Activated CD8-positive, alpha-beta memory T cell treated with anti-CD3 and anti-CD28 coated beads, Interleukin-2, amount 50 U/mL, for 24 hours (primary cell): ENCODE measurements at regions not wholly inside any gene's neighbourhood (a gene's known extent, or its start where the extent isn't known, plus 50 kb on each side); places are given as distances from the start of the nearest gene placed in this dataset.
"Not testable (repeated sequence)": the region's sequence is repeated elsewhere in the genome, so short reads cannot be mapped to it uniquely, and the experiment has no call there.

Experiments used
- DNase-seq: peaks from one replicate; pipeline ENCODE4 v3.0.0-alpha.2; 2020; ENCODE audit errors: extremely low read depth

DNA sequence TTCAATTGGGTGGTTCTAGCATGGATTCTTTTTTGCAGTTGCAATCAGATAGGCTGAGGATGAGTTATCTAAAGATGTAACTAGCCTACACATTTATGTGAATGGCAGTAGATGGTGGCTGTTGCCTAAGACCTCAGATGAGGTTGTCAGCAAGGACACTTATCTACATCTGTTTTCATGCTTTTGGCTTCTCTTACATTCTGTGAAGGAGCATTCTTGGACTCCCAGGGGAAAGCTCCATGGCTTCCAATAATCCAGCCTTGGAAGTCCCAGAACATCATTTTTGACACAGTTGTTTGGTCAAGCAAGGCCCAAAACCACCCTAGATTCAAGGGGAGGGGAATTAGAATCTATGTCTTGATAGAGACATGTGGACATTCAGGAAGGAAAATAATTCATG, 332.2 kb upstream of the RBMS3 start:
- no peak for DNase-seq

DNA sequence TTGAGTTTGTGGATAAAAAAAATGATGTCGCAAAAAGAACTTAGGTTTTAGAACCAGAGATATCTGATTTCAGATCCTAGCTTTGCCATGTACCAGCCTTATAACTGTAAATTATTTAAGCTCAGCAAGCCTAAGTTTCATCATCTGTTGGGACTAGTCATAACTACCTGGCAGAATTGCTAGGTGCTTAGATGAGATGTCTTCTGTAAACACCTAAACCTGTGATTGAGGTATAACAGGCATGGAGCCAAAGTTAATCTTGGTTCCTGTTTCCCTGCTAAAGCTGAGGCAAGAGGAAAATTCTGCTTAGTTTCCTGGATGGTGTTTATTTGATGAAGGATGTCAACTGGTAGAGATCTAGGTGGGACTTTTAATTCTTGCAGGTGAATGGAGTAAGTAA, 331.3 kb upstream of the RBMS3 start:
- no peak for DNase-seq

DNA sequence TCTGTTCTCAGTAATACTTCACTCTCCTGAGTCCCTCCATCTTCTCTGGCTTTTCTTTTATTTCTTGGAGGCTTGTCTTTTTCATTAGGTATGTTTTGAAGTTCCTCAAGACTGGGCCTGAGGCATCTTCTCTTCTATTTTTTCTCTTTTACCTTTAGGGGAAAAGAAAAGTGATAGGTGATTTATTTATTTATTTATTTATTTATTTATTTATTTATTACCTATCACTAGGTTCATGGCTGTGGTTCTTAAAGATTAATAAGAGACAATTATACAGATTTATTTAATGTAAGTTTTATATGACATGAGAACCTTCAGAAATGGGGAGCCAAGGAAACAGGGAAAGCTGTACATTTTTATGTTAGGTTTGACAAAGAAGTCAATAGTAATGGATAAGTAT, 330.3 kb upstream of the RBMS3 start:
- DNase-seq = no peak

DNA sequence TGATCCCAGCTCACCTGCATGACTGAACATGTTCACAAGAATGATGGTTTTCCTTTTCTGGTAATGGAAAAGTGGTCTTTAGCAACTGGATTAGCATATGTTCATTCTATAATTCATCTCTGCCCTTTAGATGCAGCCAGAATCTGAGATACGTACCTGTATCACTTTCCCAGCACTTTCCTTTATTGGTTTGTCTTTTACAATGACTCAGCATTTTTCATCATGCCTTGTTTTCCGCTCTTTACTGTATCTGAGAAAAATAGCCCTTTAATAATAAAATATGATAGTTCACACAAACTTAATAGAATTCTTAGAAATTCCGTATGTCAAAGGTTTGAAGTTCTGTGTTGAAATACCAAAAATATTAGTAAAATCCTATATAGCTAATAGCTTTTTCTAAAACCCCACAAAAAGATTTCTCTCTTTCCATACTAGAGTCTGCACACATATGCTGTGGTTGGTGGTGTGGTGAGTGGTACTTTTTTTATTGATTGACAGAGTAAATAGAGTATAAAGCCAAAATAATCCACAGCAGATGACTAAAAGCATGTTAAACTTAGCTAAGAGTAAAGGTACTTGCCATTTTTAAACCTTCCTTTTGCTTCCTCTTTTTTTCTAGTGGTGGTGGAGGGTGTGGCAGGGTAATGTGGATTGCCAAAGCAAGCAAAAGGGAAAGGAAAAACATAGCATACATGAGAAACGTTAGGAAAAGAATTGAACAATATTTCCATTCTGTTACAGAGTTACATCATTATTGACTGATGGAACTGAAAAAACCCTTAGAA, 328.9 kb upstream of the RBMS3 start:
- DNase-seq = no peak

DNA sequence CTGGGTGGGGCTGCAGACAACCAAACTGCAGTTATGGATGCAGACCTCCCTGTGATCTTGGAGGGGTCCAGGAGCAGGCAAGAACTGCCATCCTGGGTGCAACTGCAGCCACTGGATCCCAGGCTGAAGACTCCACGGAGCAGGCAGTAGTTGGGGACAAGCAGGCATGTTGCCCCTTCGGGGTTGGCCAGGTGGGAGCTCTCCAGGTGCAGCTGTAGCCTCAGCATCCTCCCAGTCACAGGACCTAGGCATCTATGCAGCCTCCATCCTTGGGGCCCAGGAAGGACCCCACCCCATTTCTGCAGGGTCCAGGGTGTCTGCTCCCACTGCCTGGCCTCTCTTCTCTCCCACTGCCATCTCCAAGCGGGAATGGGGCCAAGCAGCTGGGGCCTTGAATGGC, 322.2 kb upstream of the RBMS3 start:
- no peak for DNase-seq

DNA sequence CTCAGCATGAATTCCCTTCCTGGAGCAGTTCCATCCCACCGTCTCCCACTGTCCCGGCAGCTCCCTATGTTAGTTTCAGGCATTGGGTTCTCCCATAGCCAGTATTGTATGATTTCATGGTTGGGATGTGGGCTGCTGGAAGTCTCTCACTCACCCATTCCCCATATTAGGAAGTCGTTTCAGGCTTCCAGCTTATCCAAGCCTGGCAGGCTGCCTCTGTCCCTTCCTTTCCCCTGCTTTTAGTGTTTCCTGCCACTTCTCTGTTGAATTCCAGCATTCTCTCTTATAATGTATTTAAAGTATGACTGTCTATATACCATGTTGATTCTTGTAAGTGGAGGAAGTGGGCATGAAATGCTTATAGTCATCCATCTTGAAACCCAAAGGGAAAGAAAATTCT, 309.7 kb upstream of the RBMS3 start:
- DNase-seq = no peak

DNA sequence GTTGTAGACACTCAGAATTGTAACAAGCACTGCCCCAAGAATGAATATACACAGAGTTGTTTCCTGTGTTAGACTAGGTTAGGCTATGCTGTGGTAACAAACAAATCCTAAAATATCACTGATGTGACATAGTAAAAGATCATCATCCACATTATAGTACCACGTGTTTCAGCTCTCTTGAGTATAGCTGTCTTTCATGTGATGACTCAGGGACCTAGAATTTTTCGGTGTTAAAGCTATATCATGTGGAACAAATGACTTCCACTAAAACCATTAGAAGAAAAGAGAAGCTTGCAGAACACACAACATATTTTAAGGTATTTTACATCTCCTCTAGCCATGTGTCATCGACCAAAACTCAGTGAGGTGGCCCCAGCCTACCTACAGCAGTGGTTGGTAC, 307.9 kb upstream of the RBMS3 start:
- no peak for DNase-seq

DNA sequence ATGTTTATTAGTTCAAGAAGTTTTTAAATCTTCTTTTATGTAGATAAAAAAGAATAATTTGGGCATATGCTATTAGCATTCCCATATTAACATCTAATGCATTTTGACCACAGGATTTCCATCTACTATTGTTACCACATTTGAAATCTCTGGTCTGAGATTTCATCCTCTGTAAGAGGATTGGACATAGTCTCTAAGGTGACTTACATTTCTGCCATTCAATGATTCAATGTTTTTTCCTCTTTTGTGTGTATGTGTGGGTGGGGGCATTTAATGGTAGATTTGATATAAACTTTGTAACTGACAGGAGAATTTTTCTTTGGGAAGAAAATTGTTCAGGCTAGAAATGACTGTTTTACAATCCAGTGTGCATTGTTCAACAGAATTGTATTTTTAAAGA, 307.3 kb upstream of the RBMS3 start:
- no peak for DNase-seq

DNA sequence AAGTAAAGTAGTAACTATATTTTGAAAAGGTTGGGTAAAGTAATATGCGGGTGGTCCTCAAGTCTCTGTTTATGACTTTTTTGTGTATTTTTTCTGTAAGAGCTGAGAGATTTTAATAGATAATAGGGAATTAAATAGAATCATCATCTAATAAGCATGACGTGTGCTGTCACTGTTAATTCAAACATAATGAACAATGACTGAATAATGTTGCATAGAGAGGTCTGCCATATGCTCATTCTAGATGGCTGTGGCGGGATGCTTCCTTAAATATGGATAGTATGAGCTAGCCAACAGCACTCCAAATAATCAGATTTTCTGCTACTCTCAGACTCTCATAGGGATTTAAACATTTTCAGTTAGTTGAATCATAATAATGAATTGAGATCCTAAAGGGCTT, 302.8 kb upstream of the RBMS3 start:
- DNase-seq = no peak

DNA sequence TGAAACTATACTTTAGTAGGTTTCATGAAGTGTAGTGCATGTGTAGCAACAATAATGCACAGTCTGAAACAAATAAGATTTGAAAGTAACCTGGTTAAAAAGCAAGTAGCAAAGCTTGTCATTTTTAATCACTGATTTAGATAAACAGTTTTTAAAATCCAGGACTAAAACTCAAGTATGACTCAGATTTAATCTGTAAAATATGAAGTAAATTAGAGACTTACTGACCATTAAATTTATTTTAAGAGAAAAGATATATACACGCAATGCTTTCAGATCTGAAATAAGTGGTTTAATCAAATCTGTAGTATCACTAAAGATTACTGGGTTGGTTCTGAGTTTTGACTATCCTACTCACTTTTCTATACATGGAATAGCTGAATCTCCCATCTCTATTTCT, 300.7 kb upstream of the RBMS3 start:
- no peak for DNase-seq

DNA sequence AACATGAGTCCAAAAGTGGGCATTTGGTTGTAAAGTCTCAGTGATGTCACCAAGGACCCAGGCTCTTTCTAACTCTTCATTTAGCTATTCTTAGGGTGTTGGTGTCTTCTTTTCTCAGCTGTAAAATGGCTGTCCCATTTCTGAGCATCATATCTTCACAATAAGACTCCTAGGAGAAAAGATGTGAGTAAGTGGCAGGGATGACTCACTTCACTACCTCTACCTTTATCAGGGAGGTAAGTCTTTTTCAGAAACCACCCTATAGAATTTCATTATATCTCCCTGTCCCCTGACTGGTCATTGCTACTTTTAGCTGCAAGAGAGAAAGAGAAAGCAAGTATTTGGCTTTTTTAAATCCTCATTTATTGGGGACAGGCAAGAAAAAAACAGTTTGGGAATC, 300.2 kb upstream of the RBMS3 start:
- DNase-seq = no peak

DNA sequence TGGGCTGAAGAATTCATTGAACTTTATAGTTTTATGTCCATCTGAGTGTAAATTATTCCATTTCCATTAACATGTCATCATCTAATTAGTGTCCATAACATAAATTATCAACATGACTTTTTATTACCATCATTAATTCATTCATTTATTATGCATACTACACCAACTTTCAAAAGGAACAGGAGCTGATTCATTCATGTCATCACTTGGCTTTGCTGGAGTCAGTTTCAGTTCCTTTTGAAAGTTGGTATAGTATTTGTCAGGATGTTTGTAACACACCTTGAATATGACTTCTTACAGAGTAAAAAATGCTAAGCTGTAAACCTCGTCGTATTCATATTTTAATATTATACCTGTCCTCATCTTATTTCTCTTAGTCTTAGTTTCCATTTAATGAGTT, 298.0 kb upstream of the RBMS3 start:
- DNase-seq = no peak

DNA sequence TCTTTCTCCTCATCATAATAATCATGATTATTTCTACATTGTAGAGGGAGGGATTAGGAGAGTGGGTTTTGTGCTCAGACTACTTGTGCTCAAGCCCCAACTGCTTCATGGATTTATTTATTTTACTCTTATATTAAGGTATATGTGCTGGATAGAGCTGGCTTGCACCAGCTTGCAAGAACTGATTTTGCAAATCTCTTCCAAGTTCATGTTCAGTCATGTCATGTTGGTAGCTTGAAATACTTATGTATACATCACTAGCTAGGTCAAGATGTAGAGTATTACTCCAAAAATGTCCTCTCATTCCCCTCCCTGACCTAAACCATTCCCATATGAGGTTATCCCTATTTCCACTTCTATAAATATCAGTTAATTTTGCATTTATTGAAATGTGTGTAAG, 293.9 kb upstream of the RBMS3 start:
- no peak for DNase-seq

DNA sequence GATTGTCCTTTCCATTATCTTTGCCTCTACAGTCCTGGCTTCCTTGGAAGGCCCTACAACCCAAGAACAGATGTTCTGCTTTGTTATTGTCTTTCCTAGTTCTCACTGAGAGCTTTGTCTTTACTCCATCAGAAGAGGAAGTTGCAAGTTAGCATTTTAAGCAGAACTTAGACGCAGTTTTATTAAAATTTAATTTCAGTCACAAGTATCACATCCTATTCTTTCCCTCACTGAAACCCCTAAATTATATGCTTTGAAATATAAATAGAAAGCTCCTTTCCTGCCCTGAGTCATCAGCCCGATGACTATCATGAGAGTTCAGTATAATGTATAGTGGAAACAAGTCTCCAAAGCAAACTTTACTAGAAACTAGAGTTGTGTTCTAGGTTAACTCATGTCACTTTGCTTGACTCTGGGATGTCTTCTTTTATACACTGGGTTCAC, 291.2 kb upstream of the RBMS3 start:
- DNase-seq = no peak

DNA sequence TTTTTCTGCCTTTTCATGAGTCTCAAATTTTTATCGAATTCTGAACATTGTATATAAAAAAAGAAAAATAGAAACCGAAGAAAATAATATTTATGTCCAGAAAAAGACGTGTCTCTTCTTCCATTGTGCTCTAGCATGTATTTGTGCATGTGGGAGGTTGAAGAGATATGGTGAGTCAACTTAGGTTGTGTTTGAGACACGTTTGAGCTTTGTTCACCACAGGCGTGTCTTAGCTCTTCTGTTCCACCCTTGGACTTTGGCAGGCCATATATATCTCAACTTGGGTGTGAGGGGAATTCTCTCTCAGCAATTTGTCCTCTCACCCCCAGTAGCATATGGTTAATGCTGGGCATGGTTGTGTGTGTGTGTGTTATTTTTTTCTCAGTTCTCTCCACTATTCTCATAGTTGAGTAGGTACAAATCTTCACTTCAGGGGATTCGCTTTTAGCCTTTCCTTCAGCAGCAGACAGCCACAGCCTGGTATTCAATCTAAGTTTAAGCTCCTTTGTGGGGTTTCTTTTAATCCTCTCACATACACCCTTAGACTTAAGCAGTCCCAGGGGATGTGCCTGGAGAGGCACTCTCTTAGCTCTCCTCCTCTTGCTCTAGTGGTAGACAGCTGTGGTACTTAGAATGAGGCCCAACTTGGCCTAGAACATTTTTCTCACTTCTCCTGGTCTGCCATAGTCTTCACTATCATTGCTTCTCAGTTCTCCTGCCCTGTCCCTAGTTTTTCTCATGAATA, 286.5 kb upstream of the RBMS3 start:
- DNase-seq = no peak

DNA sequence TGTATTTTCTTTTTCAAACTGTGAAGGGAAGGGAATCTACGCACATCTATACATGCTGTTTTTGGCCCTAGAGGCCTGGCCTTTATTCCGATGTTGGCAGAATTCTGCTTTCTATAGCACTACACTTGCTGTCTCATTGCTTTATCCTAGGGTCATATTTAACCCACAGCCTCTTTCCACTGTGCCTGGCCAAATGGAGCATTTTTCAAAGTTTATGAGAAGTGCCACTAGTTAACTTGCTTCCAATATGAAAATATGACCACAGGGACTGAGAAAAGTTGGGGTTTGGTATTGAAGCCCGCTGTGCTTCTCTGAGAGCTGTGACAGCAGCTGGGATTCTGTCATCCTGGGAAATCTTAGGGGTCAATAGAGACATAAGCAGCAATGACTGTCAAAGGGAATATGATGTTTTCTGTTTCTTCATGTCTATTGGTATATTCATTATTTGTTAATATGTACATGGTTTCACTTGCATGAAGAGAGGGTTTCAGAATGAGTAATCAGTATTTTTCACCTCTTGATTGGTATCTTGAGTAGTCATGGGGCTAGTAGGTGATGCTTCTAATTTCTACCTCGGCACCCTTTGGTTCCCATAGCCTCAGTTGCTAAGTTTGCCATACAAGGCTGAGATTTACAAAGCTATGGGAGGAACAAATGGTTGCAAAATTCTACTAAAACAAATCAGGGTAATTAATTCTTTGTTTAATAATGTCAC, 275.8 kb upstream of the RBMS3 start:
- DNase-seq = no peak

DNA sequence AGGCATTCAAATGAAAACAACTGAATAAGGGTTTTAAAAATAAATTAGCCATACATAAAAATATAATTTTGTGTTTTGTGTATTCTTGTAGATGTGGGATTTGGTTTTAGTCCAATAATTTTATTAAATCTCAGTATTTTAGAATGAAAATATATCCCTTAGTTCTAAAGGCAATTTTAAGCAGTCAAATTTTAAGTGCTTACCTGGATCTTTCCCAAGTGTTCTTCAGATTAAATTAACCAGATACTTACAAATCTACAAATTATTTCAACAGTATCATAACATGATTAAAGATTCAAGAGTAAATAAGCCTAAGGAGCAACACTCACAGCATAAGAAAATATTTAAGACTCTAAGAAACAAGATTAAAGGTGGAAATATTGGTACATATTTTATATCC, 275.0 kb upstream of the RBMS3 start:
- DNase-seq = no peak

DNA sequence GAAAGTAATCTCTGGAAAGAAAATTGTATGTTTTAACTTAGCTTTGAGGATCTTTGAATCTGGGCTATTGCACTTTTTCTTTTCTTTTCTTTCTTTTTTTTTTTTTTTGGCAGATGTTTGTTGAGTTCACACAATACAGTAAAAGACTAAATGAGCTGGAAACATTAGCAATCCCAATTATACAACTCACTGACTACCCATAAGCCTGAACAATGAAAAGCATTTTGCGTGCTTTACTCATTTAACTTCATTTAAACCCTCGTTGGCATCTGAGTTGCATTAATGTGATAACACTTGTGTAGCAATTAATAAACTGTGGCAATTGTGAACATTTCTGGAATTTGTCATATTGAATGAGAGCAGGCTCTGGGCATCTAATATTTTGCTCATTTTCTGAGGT, 269.4 kb upstream of the RBMS3 start:
- no peak for DNase-seq

DNA sequence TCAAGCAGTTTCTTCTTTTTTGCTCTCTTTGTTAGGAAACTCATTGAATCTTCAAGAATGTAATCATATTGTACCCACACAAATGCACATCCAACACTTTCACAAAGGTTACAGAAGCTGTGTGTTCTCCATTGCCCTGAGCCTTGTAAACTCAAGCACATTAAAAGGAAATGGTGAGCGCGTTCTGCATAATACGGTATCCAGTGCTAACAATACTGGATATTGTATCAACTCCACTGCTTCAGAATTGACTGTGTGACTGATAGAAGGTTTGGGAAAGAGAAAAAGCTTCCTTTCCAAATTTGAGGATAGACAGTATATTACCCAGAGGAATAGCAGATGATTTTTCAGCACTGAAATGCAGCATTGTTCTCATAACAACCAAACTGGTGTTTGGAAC, 268.9 kb upstream of the RBMS3 start:
- DNase-seq = no peak

DNA sequence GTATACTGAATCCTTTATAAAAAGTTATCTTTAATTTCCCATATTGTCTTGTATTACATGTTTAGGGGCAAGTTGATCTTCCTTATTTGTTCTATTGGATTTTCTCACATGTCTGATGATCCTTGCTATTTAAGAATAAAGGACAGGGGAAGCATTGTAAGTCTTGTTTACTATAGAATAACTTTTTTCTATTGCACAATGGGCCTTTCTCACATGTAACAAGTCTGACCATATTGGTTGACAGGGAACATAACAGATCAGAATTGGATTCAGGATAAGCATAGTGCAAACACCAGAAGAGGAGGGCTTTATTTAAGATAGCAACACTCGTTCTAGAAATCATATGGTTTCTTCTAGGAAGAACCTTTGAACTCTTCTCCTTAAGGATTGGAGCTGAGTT, 257.9 kb upstream of the RBMS3 start:
- DNase-seq = no peak

DNA sequence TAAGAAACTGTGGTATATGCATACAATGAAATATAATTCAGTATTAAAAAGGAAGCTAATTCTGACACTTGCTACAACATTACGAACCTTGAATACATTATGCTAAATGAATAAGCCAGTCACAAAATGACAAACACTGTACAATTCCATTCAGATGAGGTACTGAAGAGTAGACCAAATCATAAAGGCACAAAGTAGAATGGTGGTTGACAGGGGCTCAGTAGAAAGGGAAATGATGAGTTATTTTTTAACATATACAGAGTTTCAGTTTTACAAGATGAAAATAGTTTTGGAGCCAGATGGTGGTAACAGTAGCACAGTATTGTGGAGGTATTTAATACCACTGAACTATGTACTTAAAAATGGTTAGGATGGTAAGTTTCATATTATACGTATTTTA, 254.6 kb upstream of the RBMS3 start:
- no peak for DNase-seq

DNA sequence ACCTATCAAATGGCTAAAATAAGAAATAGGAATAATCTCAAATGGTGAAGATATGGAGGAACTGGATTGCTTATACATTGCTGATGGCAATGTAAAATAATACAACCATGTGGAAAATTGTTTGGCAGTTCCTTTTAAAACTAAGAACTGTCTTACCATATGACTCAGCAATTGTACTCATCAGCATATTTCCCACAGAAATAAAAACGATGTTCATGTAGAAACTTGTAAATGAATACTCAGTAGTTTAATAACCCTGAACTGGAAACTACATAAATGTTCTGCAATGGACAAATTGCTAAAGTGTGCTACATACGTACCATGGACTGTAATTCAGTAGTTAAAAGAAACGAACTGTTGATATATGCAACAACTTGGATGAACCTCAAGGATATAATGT, 253.9 kb upstream of the RBMS3 start:
- DNase-seq = no peak

DNA sequence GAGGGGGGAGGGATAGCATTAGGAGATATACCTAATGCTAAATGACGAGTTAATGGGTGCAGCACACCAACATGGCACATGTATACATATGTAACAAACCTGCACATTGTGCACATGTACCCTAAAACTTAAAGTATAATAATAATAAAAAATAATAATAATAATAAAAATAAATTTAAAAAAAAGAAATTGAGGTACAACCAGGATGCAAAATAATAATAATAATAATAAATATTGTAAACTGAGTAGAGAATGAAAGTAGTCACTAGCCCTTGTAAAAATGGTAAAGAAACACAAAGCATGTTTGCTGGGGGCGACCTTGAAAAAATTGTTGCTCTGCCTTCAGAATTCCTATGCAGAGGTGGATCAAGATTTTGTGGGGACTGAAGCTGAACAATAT, 249.7 kb upstream of the RBMS3 start:
- DNase-seq = not testable (repeated sequence)
